Smooth muscle cell of the brain vasculature (primary cell): ENCODE measurements at regions not wholly inside any gene's neighbourhood (a gene's known extent, or its start where the extent isn't known, plus 50 kb on each side); places are given as distances from the start of the nearest gene placed in this dataset.
"Not testable (repeated sequence)": the region's sequence is repeated elsewhere in the genome, so short reads cannot be mapped to it uniquely, and the experiment has no call there.

Experiments used
- DNase-seq: peaks from one replicate; pipeline ENCODE4 v3.0.0-alpha.2; 2012; ENCODE audit warnings: low read depth, low spot score

DNA sequence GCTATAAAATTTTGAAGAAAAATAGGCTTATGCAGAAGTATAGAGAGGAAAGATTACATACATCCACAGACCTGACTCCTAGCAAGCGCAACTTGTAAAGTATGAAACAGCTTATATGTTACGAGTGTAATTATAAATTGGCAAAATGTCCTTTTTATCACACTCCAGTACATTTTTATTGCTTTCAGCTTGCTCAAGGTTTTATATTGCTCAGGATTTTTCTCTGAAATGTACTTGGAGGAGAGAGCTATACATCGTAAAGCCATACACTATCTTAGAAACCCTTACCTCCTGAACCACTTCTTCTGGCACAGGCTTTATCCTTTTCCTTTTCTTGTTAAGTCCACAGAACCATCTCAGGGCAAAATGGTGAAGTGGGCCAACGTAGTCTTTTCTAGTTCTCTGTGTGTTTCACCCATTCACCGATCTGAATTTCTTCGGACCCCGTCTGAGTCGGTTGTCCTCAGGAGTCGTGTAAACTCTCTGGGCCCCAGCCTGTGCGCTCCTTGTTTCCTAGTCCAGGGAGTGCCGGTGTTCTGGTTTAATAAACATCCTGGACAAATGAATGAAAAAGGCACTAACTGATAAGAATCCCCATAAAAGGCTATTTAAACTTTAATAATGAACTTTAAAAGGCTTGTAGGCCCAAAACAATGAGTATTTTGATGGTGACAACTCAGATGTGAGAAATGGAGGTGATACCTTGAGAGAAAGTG lies 150.2 kb upstream of the SPATA31A3 start:
- not testable (repeated sequence) for DNase-seq

DNA sequence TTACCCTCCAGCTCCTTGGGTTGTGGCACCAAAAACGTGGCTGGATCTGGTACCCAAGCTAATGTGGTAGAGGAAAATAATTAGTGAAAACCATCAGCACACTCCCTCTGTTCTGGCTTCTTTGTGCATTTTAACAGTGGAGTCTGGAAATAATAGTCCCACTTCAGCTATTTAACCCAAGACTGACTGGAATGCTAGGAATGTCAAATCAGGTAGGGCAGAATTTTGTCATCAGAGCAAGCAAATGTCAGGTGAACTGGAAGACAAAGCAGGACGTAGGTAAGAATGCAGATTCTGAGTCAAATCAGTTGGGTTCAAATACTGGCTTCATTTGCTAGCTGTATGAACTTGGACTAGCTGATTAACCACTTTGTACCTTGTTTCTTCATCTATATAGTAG lies 144.0 kb upstream of the SPATA31A3 start:
- DNase-seq: not testable (repeated sequence)

DNA sequence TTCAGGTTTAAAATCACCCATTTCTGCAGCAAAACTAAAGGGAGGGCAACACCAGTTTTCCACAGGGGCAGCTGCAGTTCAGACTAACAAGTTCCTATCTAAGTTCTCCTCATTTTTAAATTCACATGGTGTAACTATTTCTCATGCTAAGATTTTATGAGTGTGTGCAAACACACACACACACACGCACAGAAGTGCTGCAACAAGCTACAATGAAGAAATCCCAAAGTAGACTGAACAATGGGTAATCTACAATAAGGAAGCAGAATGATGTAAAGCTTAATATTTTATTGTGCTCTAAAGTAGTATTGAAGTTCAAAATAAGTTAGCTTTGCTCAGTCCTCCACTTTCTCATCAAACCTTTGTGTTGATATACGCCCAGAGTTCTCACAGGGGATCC lies 140.8 kb upstream of the SPATA31A3 start:
- DNase-seq: not testable (repeated sequence)

DNA sequence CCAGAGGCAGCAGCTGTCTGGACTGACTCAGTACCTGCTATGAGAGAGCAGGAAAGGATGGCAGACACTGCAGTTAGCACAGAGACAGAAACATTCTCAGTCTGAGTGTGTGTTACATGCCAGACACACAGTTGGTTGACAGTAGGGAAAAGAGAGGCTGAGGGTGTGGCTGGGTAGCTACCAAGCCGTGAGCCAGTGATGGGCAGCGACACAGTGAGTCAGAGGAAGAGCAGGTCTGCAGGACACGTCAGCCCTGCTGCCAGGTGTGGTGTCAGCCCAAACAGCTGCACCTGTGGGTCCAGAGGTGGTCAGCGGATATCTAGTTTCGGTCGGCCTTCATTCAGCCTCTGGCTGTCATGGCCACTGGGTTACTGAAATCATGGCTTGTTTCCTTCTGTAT lies 124.4 kb upstream of the SPATA31A3 start:
- DNase-seq: not testable (repeated sequence)

DNA sequence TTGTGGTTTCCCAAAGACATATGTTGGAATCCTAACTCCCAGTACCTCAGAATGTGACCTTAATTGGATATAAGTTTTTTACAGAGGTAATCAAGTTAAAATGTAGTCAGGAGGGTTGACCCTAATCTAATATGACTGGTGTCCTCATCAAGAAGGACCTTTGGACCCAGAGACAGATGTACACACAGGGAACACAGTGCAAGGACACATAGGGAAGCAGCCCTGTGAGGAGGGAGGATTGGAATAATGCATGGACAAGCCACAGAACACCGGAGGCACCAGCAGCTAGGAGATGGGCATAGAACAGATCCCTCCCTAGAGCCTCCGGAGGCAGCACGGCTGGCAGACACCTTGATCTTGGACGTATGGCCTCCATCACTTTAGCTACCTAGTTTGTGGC lies 119.8 kb upstream of the SPATA31A3 start:
- DNase-seq: not testable (repeated sequence)

DNA sequence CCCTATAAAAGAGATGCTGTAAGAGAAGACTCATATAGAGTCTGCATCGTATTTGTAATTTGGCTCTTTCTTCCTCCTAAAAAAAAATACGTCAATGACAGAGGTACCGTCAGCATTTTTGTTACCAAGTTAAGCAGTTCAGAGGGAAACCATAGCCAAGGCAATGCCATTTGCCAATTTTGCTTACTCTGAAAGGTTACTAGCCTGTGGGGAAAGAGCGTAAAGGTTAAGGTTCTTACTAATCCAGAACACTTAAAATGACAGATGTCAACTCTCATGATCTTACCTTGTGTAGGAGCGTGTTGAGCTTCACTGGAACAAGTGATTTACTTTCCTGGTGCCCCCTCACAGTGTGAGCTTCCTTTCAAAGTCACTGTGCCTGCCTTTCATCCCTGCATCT lies 119.4 kb upstream of the SPATA31A3 start:
- not testable (repeated sequence) for DNase-seq

DNA sequence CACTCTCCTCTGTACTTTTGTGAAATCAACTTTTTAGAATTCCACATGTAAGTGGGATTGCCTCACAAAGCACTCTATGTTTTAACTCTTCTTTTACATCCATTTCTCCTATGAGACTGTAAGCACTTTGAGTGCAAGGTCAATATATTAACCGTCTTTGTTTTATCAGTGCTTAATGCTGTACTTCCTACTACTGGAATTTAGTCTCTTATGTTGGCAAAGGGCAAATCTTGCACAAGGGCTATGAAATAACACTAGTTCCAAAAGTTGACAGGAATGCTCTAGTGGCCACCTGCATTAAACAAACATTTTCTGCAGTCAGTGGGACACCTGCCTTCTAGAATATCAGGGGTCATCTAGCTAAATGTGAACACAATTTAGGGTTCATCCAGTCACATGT lies 117.5 kb upstream of the SPATA31A3 start:
- not testable (repeated sequence) for DNase-seq

DNA sequence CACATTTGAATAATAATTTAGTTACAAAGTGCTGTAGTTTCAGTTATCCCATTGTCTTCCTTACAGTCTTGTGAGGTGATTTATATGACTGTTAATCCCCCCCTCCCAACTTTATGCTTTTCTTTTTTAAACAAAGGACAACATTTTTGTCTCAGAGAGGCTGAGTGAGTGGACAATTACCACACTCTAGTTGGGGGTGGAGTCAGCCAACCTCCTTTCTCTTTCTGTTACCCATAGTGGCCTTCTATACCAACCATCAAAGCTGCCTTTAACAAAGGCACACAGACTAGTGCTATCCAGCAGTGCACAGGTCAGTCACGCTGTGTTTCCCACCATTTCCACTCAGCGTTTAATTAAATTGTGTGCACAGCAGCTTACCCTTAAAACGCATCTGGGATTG lies 114.3 kb upstream of the SPATA31A3 start:
- not testable (repeated sequence) for DNase-seq

DNA sequence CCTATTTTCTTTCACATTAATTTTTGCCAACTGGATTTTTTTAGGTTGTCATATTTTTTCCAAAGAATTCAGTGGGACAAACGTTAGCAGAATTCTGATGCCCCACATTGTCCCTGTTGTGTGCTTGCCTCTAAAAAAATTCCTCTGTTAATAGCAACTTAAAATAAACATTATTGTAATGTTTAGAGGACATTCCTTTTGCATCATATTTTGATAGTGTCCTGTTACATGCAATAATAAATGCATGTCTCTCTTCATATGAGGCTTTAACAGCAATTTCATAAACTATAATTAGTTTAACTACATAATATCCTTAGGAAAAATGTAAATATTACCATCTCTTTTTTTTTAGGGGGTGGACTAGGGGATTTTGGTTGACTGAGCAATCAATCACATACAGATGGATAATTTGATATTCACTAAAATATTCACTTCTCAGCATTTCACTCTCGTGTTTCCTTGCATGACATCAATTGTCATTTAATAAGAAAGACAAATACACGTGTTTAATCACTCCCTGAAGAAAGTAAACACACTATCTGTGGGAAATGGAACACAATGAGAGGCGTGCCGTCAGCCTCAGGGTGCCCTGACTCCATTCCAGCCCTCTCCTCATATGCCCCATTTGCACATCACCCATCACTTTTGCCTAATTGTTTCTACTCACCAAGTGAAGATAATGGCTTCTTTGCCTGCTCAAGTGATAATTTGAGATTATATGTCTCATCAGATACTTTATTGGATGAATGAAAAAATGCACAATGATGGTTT lies 110.3 kb upstream of the SPATA31A3 start:
- not testable (repeated sequence) for DNase-seq

DNA sequence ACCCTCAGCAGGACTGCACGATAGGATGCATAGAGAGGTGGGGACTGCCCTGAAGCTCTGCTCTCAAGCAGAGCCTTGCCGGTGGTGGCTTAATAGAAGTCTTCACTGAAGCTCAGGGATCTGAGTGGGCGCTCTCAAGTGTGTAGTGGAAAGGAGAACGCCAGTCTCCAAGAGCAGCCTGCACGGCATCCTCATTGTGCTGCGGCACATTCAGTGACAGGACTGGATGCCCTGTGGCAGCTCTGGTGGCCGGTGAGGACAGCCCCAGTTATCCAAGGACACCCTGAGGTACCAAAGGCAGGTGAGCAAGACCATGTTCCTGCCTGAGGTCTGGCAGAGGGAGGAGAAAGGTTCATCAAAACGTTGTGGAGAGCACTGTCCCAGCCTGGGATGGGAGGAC lies 98.8 kb upstream of the SPATA31A3 start:
- DNase-seq: not testable (repeated sequence)

DNA sequence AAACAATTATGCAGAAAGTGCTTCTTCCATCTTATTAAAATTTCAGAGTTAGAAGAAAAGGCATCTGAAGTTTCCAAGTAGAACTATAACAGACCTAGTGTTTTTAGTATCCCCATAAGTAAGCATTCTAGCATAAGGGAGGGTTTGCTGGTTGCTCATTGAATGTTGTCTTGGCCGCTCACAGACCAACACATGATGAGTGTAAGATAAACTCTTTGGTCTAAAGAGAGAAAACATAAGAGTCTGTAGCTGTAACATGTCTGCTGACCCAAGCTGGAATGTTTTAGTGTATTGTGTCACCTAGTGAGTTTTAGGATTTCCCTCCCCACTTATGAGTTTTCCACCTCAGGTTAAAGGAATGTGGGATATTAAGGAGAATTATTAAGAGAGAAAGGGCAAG lies 94.5 kb upstream of the SPATA31A3 start:
- DNase-seq: not testable (repeated sequence)

DNA sequence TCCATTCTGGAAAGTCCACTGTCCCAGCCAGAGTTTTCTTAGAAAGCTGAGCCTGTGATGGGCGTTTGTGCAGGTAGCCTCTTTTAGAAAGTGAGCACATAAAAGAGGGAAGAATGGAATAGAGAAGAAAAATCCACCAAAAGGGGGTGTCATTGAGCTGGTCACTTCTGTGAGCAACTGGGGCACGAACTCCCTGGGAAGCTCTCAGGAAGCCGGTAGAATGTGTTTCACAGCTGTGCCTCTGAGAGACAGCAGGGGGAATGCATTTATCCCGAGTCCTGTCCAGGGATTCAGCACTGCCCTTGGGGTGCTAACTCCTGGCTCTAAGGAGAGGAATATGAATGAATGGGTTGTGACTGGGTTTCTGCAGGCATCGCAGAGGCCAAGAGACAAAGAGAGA lies 73.8 kb upstream of the SPATA31A3 start:
- not testable (repeated sequence) for DNase-seq

DNA sequence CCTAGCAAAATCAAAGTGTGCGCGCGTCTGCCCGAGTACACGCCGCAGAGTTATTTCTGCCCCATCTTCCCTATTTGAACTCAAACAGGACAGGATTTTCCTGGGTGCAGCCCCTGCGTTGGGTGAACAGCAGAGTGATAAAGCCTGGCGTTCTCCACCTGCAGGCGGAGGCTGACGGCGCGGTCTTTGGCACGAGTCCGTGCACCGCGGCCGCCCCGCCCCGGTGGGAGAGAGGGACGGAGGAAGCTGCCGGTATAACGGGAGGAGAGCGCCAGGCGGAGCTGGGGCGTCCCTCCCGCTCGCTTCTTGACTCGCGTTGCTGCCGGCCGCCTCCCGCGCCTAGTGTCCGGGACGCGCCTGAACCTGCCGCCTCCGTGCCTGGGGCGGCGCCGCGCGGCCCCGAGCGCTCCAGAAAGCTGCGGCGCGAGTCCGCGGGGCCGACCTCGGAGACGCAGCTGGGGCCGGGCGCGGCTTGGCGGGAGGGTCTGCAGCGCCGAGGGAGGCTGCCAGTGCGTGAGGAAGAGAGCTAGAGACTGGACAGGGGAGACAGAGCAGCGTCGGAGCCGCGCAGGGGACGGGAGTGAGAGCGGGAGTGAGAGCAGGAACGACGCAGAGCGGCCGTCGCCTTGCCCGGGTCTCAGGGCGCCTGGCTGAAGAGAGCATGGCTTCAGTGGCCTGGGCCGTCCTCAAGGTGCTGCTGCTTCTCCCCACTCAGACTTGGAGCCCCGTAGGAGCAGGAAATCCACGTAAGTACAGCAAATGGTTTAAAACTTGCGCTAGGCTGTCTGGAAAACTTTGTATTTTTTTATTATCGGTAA lies 66.8 kb upstream of the SPATA31A3 start:
- DNase-seq: peak; percentile 0
